WERI-Rb-1 (cell line): ENCODE measurements at regions not wholly inside any gene's neighbourhood (a gene's known extent, or its start where the extent isn't known, plus 50 kb on each side); places are given as distances from the start of the nearest gene placed in this dataset.

Experiments used
- DNase-seq: peaks from one replicate; pipeline ENCODE4 v3.0.0-alpha.2; 2020
- H3K27ac ChIP-seq: fragments of 250-450 bp; sonication (Bioruptor Pico); 2 replicates; pipeline ENCODE4 v1.5.1; 2020; ENCODE audit warnings: mild to moderate bottlenecking, moderate library complexity
- H3K27me3 ChIP-seq: fragments of 250-450 bp; sonication (Bioruptor Pico); 2 replicates; pipeline ENCODE4 v1.5.1; 2021; ENCODE audit warnings: mild to moderate bottlenecking, low read depth, moderate library complexity; ENCODE audit not compliant: insufficient read depth, severe bottlenecking
- H3K36me3 ChIP-seq: fragments of 250-450 bp; sonication (Bioruptor Pico); 2 replicates; pipeline ENCODE4 v1.5.1; 2020; ENCODE audit warnings: mild to moderate bottlenecking, moderate library complexity
- H3K4me3 ChIP-seq: 2 replicates; pipeline ENCODE4 v1.5.1; 2011; ENCODE audit warnings: low read depth, mild to moderate bottlenecking, control low read depth, low read length
- H3K9me3 ChIP-seq: fragments of 250-450 bp; sonication (Bioruptor Pico); 2 replicates; pipeline ENCODE4 v1.5.1; 2021; ENCODE audit warnings: mild to moderate bottlenecking, moderate library complexity; ENCODE audit not compliant: severe bottlenecking
- CTCF ChIP-seq: IDR thresholded peaks from 2 replicates; pipeline ENCODE4 v1.5.1; 2011; ENCODE audit warnings: low read depth, mild to moderate bottlenecking, control low read depth, inconsistent platforms, low read length

- no peak for TF ChIP-seq CTCF
- no peak overlapping the region for H3K4me3 ChIP-seq
- H3K9me3 ChIP-seq, result no peaks in the 10 kb centered on the region
- no peak overlapping the region for H3K27ac ChIP-seq
- no peaks in the 10 kb centered on the region for H3K36me3 ChIP-seq
- no peaks in the 10 kb centered on the region for H3K27me3 ChIP-seq
- no peak for DNase-seq
These were observed 1042.3 kb downstream of the TBL1XR1 start for GRCh38 chr3:176155012-176155411.

GRCh38 chr3:176149567-176149966 lies 1047.7 kb downstream of the TBL1XR1 start:
- Histone ChIP-seq H3K27ac (no peak overlapping the region), H3K4me3 (no peak overlapping the region), H3K9me3 (no peaks in the 10 kb centered on the region), H3K27me3 (no peaks in the 10 kb centered on the region), H3K36me3 (no peaks in the 10 kb centered on the region)
- TF ChIP-seq CTCF, result no peak
- no peak for DNase-seq

- no peak for DNase-seq
- H3K27ac ChIP-seq, result no peak overlapping the region
- no peaks in the 10 kb centered on the region for H3K27me3 ChIP-seq
- TF ChIP-seq CTCF, result no peak
- no peaks in the 10 kb centered on the region for H3K36me3 ChIP-seq
- no peaks in the 10 kb centered on the region for H3K9me3 ChIP-seq
- H3K4me3 ChIP-seq, result no peak overlapping the region
These were observed 1050.0 kb downstream of the TBL1XR1 start for GRCh38 chr3:176147251-176147650.

GRCh38 chr3:176141837-176142236 lies 1055.4 kb downstream of the TBL1XR1 start:
- Histone ChIP-seq H3K36me3 (no peaks in the 10 kb centered on the region), H3K27ac (no peak overlapping the region), H3K4me3 (no peak overlapping the region), H3K27me3 (no peaks in the 10 kb centered on the region), H3K9me3 (no peaks in the 10 kb centered on the region)
- no peak for DNase-seq
- no peak for TF ChIP-seq CTCF

- Histone ChIP-seq H3K27me3 (no peaks in the 10 kb centered on the region), H3K27ac (no peak overlapping the region), H3K9me3 (no peaks in the 10 kb centered on the region), H3K36me3 (no peaks in the 10 kb centered on the region), H3K4me3 (no peak overlapping the region)
- TF ChIP-seq CTCF, result no peak
- no peak for DNase-seq
These were observed 1076.8 kb downstream of the TBL1XR1 start for GRCh38 chr3:176120507-176120906.

- no peaks in the 10 kb centered on the region for H3K27me3 ChIP-seq
- H3K4me3 ChIP-seq, result no peak overlapping the region
- H3K36me3 ChIP-seq, result no peaks in the 10 kb centered on the region
- H3K27ac ChIP-seq, result no peak overlapping the region
- DNase-seq, result no peak
- H3K9me3 ChIP-seq, result no peaks in the 10 kb centered on the region
- TF ChIP-seq CTCF, result no peak
These were observed 1077.5 kb downstream of the TBL1XR1 start for GRCh38 chr3:176119826-176120225.
